ENCODE measurements at regions not wholly inside any gene's neighbourhood (a gene's known extent, or its start where the extent isn't known, plus 50 kb on each side); places are given as distances from the start of the nearest gene placed in this dataset.

DNA sequence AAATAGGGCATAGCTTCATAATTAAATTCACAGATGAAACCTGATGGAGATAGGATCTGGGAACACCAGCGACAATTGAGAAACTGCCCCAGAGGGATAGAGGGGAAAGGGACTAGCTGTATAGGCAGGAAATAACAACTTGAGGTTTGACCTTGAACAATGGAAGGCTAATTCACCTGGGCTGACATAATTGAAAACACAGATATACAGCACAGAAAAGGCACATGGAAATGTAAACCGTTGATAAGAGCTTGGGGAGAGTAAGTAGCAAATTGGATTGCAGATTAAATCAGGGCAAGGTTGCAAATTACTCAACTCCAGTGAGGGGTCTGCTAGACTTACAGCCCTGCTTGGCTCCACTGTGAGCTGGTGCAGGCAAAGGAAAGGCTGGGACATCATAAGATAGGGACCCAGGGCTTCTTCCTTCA, 246.7 kb downstream of the DLEU7 start:
- Histone ChIP-seq H3K4me1 (no peaks in the 10 kb centered on the region), H3K36me3 (no peaks in the 10 kb centered on the region), H3K27me3 (no peaks in the 10 kb centered on the region), H3K27ac (no peak overlapping the region), H3K4me3 (no peak overlapping the region), H3K9me3 (no peaks in the 10 kb centered on the region)
- ATAC-seq (no peak), DNase-seq (no peak)
- intact Hi-C loops (cut with DNase I), result no loop called here
- TF ChIP-seq, protein P1, sequence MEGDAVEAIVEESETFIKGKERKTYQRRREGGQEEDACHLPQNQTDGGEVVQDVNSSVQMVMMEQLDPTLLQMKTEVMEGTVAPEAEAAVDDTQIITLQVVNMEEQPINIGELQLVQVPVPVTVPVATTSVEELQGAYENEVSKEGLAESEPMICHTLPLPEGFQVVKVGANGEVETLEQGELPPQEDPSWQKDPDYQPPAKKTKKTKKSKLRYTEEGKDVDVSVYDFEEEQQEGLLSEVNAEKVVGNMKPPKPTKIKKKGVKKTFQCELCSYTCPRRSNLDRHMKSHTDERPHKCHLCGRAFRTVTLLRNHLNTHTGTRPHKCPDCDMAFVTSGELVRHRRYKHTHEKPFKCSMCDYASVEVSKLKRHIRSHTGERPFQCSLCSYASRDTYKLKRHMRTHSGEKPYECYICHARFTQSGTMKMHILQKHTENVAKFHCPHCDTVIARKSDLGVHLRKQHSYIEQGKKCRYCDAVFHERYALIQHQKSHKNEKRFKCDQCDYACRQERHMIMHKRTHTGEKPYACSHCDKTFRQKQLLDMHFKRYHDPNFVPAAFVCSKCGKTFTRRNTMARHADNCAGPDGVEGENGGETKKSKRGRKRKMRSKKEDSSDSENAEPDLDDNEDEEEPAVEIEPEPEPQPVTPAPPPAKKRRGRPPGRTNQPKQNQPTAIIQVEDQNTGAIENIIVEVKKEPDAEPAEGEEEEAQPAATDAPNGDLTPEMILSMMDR (IDR thresholded peaks at IDR 0.05), result no peak

DNA sequence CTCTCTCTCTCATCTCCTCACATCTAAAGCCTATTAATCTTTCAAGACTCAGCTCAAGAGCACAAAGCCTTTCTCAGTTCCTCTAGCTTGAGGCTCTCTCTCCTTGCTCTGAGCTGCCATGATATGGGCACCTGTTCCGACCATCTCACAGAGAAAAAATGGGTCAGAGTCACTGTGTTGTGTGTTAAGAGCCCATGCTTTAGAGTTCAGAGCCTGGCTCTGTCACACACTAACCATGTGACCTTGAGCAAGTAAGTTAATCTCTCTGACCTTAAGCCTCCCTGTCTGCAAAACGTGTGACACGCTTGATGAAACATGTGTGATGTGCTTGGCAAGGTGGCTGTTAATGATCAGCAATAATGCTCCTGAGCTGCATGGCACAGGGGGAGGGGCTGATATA, 245.2 kb downstream of the DLEU7 start:
- Histone ChIP-seq H3K4me3 (no peak overlapping the region), H3K27me3 (no peaks in the 10 kb centered on the region), H3K9me3 (no peaks in the 10 kb centered on the region), H3K36me3 (no peaks in the 10 kb centered on the region), H3K27ac (no peak overlapping the region), H3K4me1 (no peaks in the 10 kb centered on the region)
- intact Hi-C loops (cut with DNase I), result no loop called here
- ATAC-seq (no peak), DNase-seq (no peak)
- TF ChIP-seq, protein P1 (IDR thresholded peaks at IDR 0.05), result no peak

GRCh38 chr13:50599046-50599445, 244.4 kb downstream of the DLEU7 start:
- TF ChIP-seq, protein P1 (IDR thresholded peaks at IDR 0.05), result no peak
- H3K4me1 ChIP-seq, result no peaks in the 10 kb centered on the region
- H3K9me3 ChIP-seq, result no peaks in the 10 kb centered on the region
- intact Hi-C loops (cut with DNase I), result no loop called here
- H3K27ac ChIP-seq, result no peak overlapping the region
- ATAC-seq, result no peak
- no peaks in the 10 kb centered on the region for H3K27me3 ChIP-seq
- H3K36me3 ChIP-seq, result no peaks in the 10 kb centered on the region
- DNase-seq, result no peak
- no peak overlapping the region for H3K4me3 ChIP-seq

DNA sequence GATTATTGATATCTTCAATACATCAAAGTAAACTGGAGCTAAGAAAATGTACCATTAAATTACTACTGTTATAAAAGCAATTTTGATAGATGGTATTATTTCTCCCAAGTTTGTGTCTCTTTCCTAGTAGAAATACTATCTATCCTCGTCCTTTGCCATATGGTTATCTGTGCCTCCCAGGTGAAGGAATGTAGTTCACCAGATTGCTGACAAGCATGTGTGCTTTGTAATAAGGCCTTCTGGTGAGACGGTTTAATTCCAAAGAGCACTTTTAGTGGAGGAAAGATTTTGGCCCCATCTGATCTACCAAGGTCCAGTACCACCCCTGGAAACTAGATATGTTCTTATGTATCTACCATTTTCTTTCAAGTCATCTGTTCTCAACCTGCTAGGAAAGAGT, 243.6 kb downstream of the DLEU7 start:
- intact Hi-C loops (cut with DNase I), result no loop called here
- no peaks in the 10 kb centered on the region for H3K36me3 ChIP-seq
- no peak for ATAC-seq

DNA sequence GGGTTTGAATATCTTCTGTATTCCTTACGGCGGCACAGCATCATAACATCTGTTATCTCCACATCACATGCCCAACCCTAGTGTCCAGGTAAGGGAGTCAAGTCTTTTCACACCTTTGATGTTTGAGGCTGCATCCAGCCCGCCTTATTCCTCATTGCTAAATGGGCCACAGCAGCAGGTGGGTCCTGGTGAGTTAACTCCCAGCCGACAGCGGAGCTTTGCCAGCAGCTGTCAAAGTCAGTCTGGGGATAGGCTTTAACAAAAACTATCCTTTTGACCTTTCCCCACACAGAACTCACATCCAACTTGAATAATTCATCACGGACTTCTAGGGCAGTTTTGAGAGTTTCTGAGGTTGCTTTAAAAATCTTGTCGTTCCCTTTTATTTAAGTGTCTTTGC, 235.1 kb downstream of the DLEU7 start:
- H3K36me3 ChIP-seq, result no peaks in the 10 kb centered on the region
- no peaks in the 10 kb centered on the region for H3K9me3 ChIP-seq
- no peak overlapping the region for H3K27ac ChIP-seq
- H3K27me3 ChIP-seq, result no peaks in the 10 kb centered on the region
- H3K4me1 ChIP-seq, result no peaks in the 10 kb centered on the region
- DNase-seq (no peak), ATAC-seq (no peak)
- H3K4me3 ChIP-seq, result no peak overlapping the region
- TF ChIP-seq, protein P1 (IDR thresholded peaks at IDR 0.05), result no peak
- intact Hi-C loops (cut with DNase I), result no loop called here

More for the DNA sequence above, 243.6 kb downstream of the DLEU7 start:
- Histone ChIP-seq H3K4me3 (no peak overlapping the region), H3K9me3 (no peaks in the 10 kb centered on the region), H3K27ac (no peak overlapping the region), H3K4me1 (no peaks in the 10 kb centered on the region), H3K27me3 (no peaks in the 10 kb centered on the region)
- TF ChIP-seq, protein P1 (IDR thresholded peaks at IDR 0.05), result no peak
- DNase-seq, result no peak

- TF ChIP-seq, protein P1 (IDR thresholded peaks at IDR 0.05), result no peak
- DNase-seq, result no peak
- Histone ChIP-seq H3K27ac (no peak overlapping the region), H3K36me3 (no peaks in the 10 kb centered on the region), H3K9me3 (no peaks in the 10 kb centered on the region), H3K4me1 (no peaks in the 10 kb centered on the region), H3K27me3 (no peaks in the 10 kb centered on the region), H3K4me3 (no peak overlapping the region)
- ATAC-seq, result no peak
- intact Hi-C loops (cut with DNase I), result no loop called here
These were observed 234.5 kb downstream of the DLEU7 start for GRCh38 chr13:50609011-50609410.
